K562 (cell line): ENCODE measurements at regions not wholly inside any gene's neighbourhood (a gene's known extent, or its start where the extent isn't known, plus 50 kb on each side); places are given as distances from the start of the nearest gene placed in this dataset.

Source experiments
- ATAC-seq: fragments of 200-7000 bp; cut with Tn5 transposase; 3 replicates; pipeline ENCODE4 v1.9.1; 2020; ENCODE audit warnings: moderate library complexity
- BruUV-seq: library from RNA; stranded (reverse); fragments of 400-500 nt; replicated peaks from 2 replicates; lab custom pipeline; 2021; lab: Mats Ljungman, UMichigan
- CTCF ChIA-PET: fragments of 300-600 bp; formaldehyde crosslinking; extraction: SDS; loops from one replicate; lab custom pipeline; 2021; ENCODE audit warnings: low intra/inter-chr PET ratio; lab: Yijun Ruan, JAX
- POLR2A ChIA-PET: fragments of 300-600, 350-650 bp; sonication (Branson Sonifier 250); formaldehyde crosslinking; extraction: SDS; loops from one replicate; lab custom pipeline; 2021; ENCODE audit warnings: antibody characterized with exemption, inconsistent platforms; lab: Yijun Ruan, JAX
- DNase-seq, 4 experiments: peaks; one replicate each; pipeline versions ENCODE4 v3.0.0 to v3.0.0-alpha.2; 2011 to 2018; ENCODE audit warnings: low spot score in 3 of 4, mixed read lengths in 3 of 4; ENCODE audit errors: extremely low read depth in 1 of 4
- FAIRE-seq: peaks from 2 replicates; lab custom pipeline; 2011; peaks lifted over from hg19 to GRCh38; lab: Jason Lieb, UNC
- H2AFZ ChIP-seq: 2 replicates; pipeline ENCODE4 v1.6.0; 2011; ENCODE audit warnings: low read depth, low read length, control low read depth, inconsistent platforms
- H3K27ac ChIP-seq: fragments of 200-600 bp; 3 replicates; pipeline ENCODE4 v1.8.0; 2011; ENCODE audit warnings: low read depth, mild to moderate bottlenecking, control low read depth, inconsistent platforms, low read length, moderate library complexity, mixed read lengths; ENCODE audit errors: extremely low read depth
- H3K27me3 ChIP-seq, 2 experiments: fragments of 300-600 bp in 1 of 2; 2 replicates in 1 of 2; 3 replicates in 1 of 2; pipeline versions ENCODE4 v1.6.0 to v1.8.0; 2011; ENCODE audit warnings: inconsistent platforms in 2 of 2, low read length in 2 of 2, mild to moderate bottlenecking in 1 of 2, mixed read lengths in 1 of 2, moderate library complexity in 1 of 2; ENCODE audit not compliant: control insufficient read depth in 2 of 2, insufficient read depth in 2 of 2
- H3K36me3 ChIP-seq: fragments of 300-600 bp; 3 replicates; pipeline ENCODE4 v1.8.0; 2011; ENCODE audit warnings: mild to moderate bottlenecking, low read length, inconsistent platforms; ENCODE audit not compliant: control insufficient read depth, insufficient read depth
- H3K4me1 ChIP-seq, 2 experiments: fragments of 200-600 bp in 1 of 2; replicated peaks in 1 of 2; 2 replicates in 1 of 2; 3 replicates in 1 of 2; pipeline versions ENCODE4 v1.5.1 to v1.8.0; 2011; ENCODE audit warnings: inconsistent platforms in 2 of 2, low read length in 2 of 2, mild to moderate bottlenecking in 1 of 2, mixed read lengths in 1 of 2, moderate library complexity in 1 of 2; ENCODE audit not compliant: control insufficient read depth in 2 of 2, insufficient read depth in 2 of 2
- H3K4me2 ChIP-seq: 2 replicates; pipeline ENCODE4 v1.6.1; 2011; ENCODE audit warnings: low read length, control low read depth, inconsistent platforms, mixed read lengths; ENCODE audit not compliant: insufficient read depth
- H3K4me3 ChIP-seq: fragments of 200-600 bp; sonication (generic), shearing (Covaris generic); 2 replicates; pipeline ENCODE4 v1.5.1; 2016; ENCODE audit warnings: control low read depth, inconsistent platforms
- H3K79me2 ChIP-seq: fragments of 200-600 bp; 3 replicates; pipeline ENCODE4 v1.8.0; 2011; ENCODE audit warnings: low read length, inconsistent platforms; ENCODE audit not compliant: control insufficient read depth, insufficient read depth
- H3K9ac ChIP-seq, 2 experiments: 2 replicates each; pipeline versions ENCODE4 v1.6.0 to v1.6.1; 2011; ENCODE audit warnings: low read depth in 2 of 2, low read length in 2 of 2, control low read depth in 1 of 2, inconsistent platforms in 1 of 2, mild to moderate bottlenecking in 1 of 2, mixed read lengths in 1 of 2; ENCODE audit not compliant: insufficient read depth in 1 of 2
- H3K9me1 ChIP-seq: one replicate; pipeline ENCODE4 v1.6.0; 2011; ENCODE audit warnings: inconsistent platforms, mild to moderate bottlenecking, low read length, moderate library complexity; ENCODE audit not compliant: control insufficient read depth, insufficient read depth
- H3K9me3 ChIP-seq: replicated peaks from 2 replicates; pipeline ENCODE4 v1.5.1; 2011; ENCODE audit warnings: low read depth, low read length, inconsistent platforms; ENCODE audit not compliant: control insufficient read depth, insufficient read depth
- H4K20me1 ChIP-seq: replicated peaks from 2 replicates; pipeline ENCODE4 v1.6.1; 2011; ENCODE audit warnings: low read length, inconsistent platforms, mixed read lengths; ENCODE audit not compliant: control insufficient read depth, insufficient read depth
- ADNP ChIP-seq: fragments of 200-800 bp; sonication (Bioruptor generic); IDR thresholded peaks from 2 replicates; pipeline ENCODE4 v1.6.1; 2016; ENCODE audit warnings: missing genetic modification characterization, missing compliant biosample characterization
- BACH1 ChIP-seq: fragments of 200-800 bp; sonication (Bioruptor generic); IDR thresholded peaks from 2 replicates; pipeline ENCODE4 v1.6.1; 2016; ENCODE audit warnings: missing genetic modification characterization, missing compliant biosample characterization
- BRF2 ChIP-seq: IDR thresholded peaks from 3 replicates; pipeline ENCODE4 v1.6.1; 2011; ENCODE audit warnings: borderline replicate concordance, mild to moderate bottlenecking; ENCODE audit not compliant: insufficient read length, insufficient read depth
- CBFA2T2 ChIP-seq: fragments of 450-650 bp; conservative IDR thresholded peaks from 2 replicates; pipeline ENCODE4 v1.6.1; 2017; ENCODE audit warnings: mild to moderate bottlenecking
- CBX5 ChIP-seq: IDR thresholded peaks from 2 replicates; pipeline ENCODE4 v1.6.1; 2014; ENCODE audit warnings: low read depth, borderline replicate concordance
- DDX20 ChIP-seq: fragments of 450-650 bp; IDR thresholded peaks from 2 replicates; pipeline ENCODE4 v1.6.1; 2016; ENCODE audit warnings: missing genetic modification characterization, low read depth, mild to moderate bottlenecking, missing compliant biosample characterization, moderate library complexity
- ELK3 ChIP-seq: fragments of 450-650 bp; formaldehyde crosslinking; IDR thresholded peaks from 2 replicates; pipeline ENCODE4 v1.4.0; 2020; ENCODE audit warnings: mild to moderate bottlenecking
- FOXM1 ChIP-seq, 2 experiments: fragments of 450-650 bp in 1 of 2; sonication (generic) in 1 of 2; formaldehyde crosslinking in 1 of 2; IDR thresholded peaks; 2 replicates each; pipeline versions ENCODE4 v1.6.1 to v1.9.0; 2017 to 2022; ENCODE audit warnings: low read depth in 2 of 2, mild to moderate bottlenecking in 2 of 2, missing genetic modification reagents in 1 of 2, moderate library complexity in 1 of 2
- HMBOX1 ChIP-seq: sonication (generic); IDR thresholded peaks from 2 replicates; pipeline ENCODE4 v1.6.1; 2016
- JUN ChIP-seq, 2 experiments: sonication (generic) in 1 of 2; formaldehyde crosslinking in 1 of 2; IDR thresholded peaks; 2 replicates each; pipeline versions ENCODE4 v1.6.1 to v1.8.0; 2012 to 2022; ENCODE audit warnings: borderline replicate concordance in 2 of 2, mild to moderate bottlenecking in 2 of 2, improper control_type of control experiment in 1 of 2, low read depth in 1 of 2, low read length in 1 of 2, missing genetic modification reagents in 1 of 2
- PHF21A ChIP-seq: fragments of 450-650 bp; IDR thresholded peaks from 2 replicates; pipeline ENCODE4 v1.6.1; 2017; ENCODE audit warnings: low read depth, borderline replicate concordance
- PKNOX1 ChIP-seq: fragments of 450-650 bp; IDR thresholded peaks from 2 replicates; pipeline ENCODE4 v1.6.1; 2016
- PRMT5 ChIP-seq: sonication (generic); formaldehyde crosslinking; IDR thresholded peaks from 2 replicates; pipeline ENCODE4 v1.5.0; 2020; ENCODE audit warnings: missing genetic modification reagents
- RFX5 ChIP-seq: IDR thresholded peaks from 2 replicates; pipeline ENCODE4 v1.6.1; 2011; ENCODE audit warnings: low read depth, mild to moderate bottlenecking, improper control_type of control experiment, low read length
- SREBF2 ChIP-seq: sonication (generic); formaldehyde crosslinking; IDR thresholded peaks from 2 replicates; pipeline ENCODE4 v1.4.0; 2020; ENCODE audit warnings: mild to moderate bottlenecking, missing genetic modification reagents
- TRIM24 ChIP-seq, 2 experiments: fragments of 450-650 bp; IDR thresholded peaks; 2 replicates each; pipeline ENCODE4 v1.6.1; 2016
- ZEB2 ChIP-seq: fragments of 450-650 bp; IDR thresholded peaks from 2 replicates; pipeline ENCODE4 v1.6.1; 2016
- ZNF175 ChIP-seq: fragments of 200-800 bp; sonication (Bioruptor generic); IDR thresholded peaks from 2 replicates; pipeline ENCODE4 v1.6.1; 2016; ENCODE audit warnings: low read depth, mild to moderate bottlenecking, missing genetic modification characterization, missing compliant biosample characterization
- WGBS: fragments of 100-300 bp; shearing (Covaris generic); methylation state at CpG from one replicate; pipeline ENCODE4 v1.1.6; 2016; ENCODE audit warnings: low coverage, mixed read lengths; ENCODE audit not compliant: insufficient coverage; ENCODE audit errors: missing lambda C conversion rate; 5-methylcytosine and 5-hydroxymethylcytosine counted together
- in situ Hi-C: fragments of 300-500 bp; cut with MboI; formaldehyde crosslinking; loops from 4 replicates; pipeline ENCODE4 v1.15.0; 2018; ENCODE audit warnings: inconsistent platforms, mixed read lengths
- intact Hi-C: fragments of 100-400 bp; cut with micrococcal nuclease; formaldehyde crosslinking; loops from 2 replicates; pipeline ENCODE4 v1.14.2; 2022

GRCh38 chr12:46455648-46456352 is 83.2 kb upstream of the SLC38A2 start:
- no peaks in the 10 kb centered on the region for H3K9me3 ChIP-seq
- 0% methylated on average over 1 of the region's 1 CpG for WGBS
- POLR2A ChIA-PET, result interaction anchor here (1.0 to 2.6 kb wide), 4 partner anchors 14 to 100 kb away, joined by 3 to 8 read pairs (median 4); no protein-coding TSS in a partner anchor
- CTCF ChIA-PET, result no interaction called here
- H3K79me2 ChIP-seq, result no peaks in the 10 kb centered on the region
- H2AFZ ChIP-seq, result 0 out of 2 replicates have a peak overlapping the region, but pooled peaks have one; percentile 35
- peak overlapping the region in 1 of 2 experiments; percentile 24; a peak in 2 of 4 replicates for H3K9ac ChIP-seq
- H3K4me1 ChIP-seq, result peaks cover 4 to 49% of the 10 kb centered on the region in 2 experiments
- H3K4me3 ChIP-seq, result no peak overlapping the region
- no peaks in the 10 kb centered on the region for H3K27me3 ChIP-seq
- in situ Hi-C loops, result no loop called here
- no peaks in the 10 kb centered on the region for H4K20me1 ChIP-seq
- no peaks in the 10 kb centered on the region for H3K9me1 ChIP-seq
- intact Hi-C loops, result no loop called here
- FAIRE-seq (peak; percentile 58), ATAC-seq (peak; percentile 66), DNase-seq (peak in 1 of 4 experiments; percentile 46)
- BruUV-seq, result no TSS peak
- H3K36me3 ChIP-seq, result no peaks in the 10 kb centered on the region
- peak overlapping the region; percentile 32; the same call in 1 of the 3 replicates for H3K27ac ChIP-seq
- H3K4me2 ChIP-seq, result peak overlapping the region; percentile 58
- TF ChIP-seq HMBOX1 (peak; percentile 93), TRIM24 (IDR thresholded peaks at IDR 0.05) (peak in 1 of 2 experiments; percentile 26; a peak in 1 of 4 replicates), PKNOX1 (peak; percentile 94), ZEB2 (peak; percentile 83), CBFA2T2 (peak; percentile 63), BRF2 (no peak), SREBF2 (CRISPR knock-in tag) (no peak), BACH1 (tag) (no peak), FOXM1 (IDR thresholded peaks at IDR 0.05; ENCODE audit: low read depth) (no peak), FOXM1 (CRISPR knock-in tag; IDR thresholded peaks at IDR 0.05; ENCODE audit: low read depth) (no peak), DDX20 (tag) (no peak), ELK3 (no peak), PRMT5 (no peak), ADNP (tag) (no peak), CBX5 (no peak), PHF21A (no peak), RFX5 (no peak), JUN (IDR thresholded peaks at IDR 0.05; ENCODE audit: borderline replicate concordance, low read depth, low read length) (0 out of 2 replicates have a peak, but pooled peaks have one; percentile 35), JUN (CRISPR knock-in tag; IDR thresholded peaks at IDR 0.05; ENCODE audit: borderline replicate concordance) (no peak), ZNF175 (CRISPR knock-in tag) (no peak)
